Stimulated activated naive CD8-positive, alpha-beta T cell treated with anti-CD3 and anti-CD28 coated beads, Interleukin-15, amount 100 ng/mL, for 72 hours (primary cell): ENCODE measurements at regions not wholly inside any gene's neighbourhood (a gene's known extent, or its start where the extent isn't known, plus 50 kb on each side); places are given as distances from the start of the nearest gene placed in this dataset.

Source experiments
- ATAC-seq: fragments of 150-1000 bp; cut with Tn5 transposase; 2 replicates; pipeline ENCODE4 v1.10.0; 2021; ENCODE audit warnings: mild to moderate bottlenecking, moderate library complexity
- DNase-seq, 2 donors: peaks; one replicate each; pipeline ENCODE4 v3.0.0; 2021 to 2022
- H3K27ac Mint-ChIP-seq, 2 donors: one replicate each; pipeline ENCODE4 v1.8.0; 2022; ENCODE audit warnings: mild to moderate bottlenecking in 2 of 2, mixed read lengths in 2 of 2, moderate library complexity in 2 of 2
- H3K27me3 Mint-ChIP-seq: one replicate; pipeline ENCODE4 v1.8.0; 2022; ENCODE audit warnings: mixed read lengths
- H3K4me1 Mint-ChIP-seq: one replicate; pipeline ENCODE4 v1.8.0; 2022; ENCODE audit warnings: mild to moderate bottlenecking, mixed read lengths
- H3K4me3 Mint-ChIP-seq, 2 donors: one replicate each; pipeline ENCODE4 v1.8.0; 2022; ENCODE audit warnings: mild to moderate bottlenecking in 2 of 2, mixed read lengths in 2 of 2, moderate library complexity in 1 of 2
- H3K9me3 Mint-ChIP-seq, 2 donors: one replicate each; pipeline ENCODE4 v1.8.0; 2022; ENCODE audit warnings: mixed read lengths in 2 of 2

GRCh38 chr3:18071833-18072232, 329.4 kb upstream of the TBC1D5 start:
- ATAC-seq, result peak; percentile 46

DNA sequence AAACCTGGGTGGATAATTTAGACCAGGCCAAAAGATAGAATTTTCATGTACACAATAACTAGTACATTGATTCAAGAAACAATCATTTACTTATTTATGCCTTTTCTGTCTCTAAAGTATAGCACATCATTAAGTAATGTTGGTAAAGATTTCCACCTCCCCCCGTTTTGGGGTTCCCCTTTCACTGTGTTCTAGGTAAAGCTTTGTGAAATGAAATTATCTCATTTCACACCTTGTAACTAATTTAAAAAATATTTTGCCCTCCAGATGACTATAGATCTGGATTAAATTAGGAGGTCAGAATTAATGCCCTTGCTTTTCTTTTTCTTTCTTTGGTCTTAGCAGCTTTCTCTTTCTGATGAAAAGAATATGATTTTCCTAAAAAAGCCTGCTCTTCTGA, 328.5 kb upstream of the TBC1D5 start:
- Mint-ChIP-seq H3K27me3 (no peaks in the 10 kb centered on the region), H3K4me1 (peaks cover 11% of the 10 kb centered on the region), H3K27ac (no peak overlapping the region), H3K9me3 (no peaks in the 10 kb centered on the region), H3K4me3 (no peak overlapping the region)
- ATAC-seq (no peak), DNase-seq (no peak)

More at GRCh38 chr3:18071833-18072232, 329.4 kb upstream of the TBC1D5 start:
- no peak overlapping the region for H3K4me3 Mint-ChIP-seq
- H3K9me3 Mint-ChIP-seq, result no peaks in the 10 kb centered on the region
- no peaks in the 10 kb centered on the region for H3K27me3 Mint-ChIP-seq
- H3K27ac Mint-ChIP-seq, result no peak overlapping the region
- H3K4me1 Mint-ChIP-seq, result peaks cover 11% of the 10 kb centered on the region
- DNase-seq, result no peak

DNA sequence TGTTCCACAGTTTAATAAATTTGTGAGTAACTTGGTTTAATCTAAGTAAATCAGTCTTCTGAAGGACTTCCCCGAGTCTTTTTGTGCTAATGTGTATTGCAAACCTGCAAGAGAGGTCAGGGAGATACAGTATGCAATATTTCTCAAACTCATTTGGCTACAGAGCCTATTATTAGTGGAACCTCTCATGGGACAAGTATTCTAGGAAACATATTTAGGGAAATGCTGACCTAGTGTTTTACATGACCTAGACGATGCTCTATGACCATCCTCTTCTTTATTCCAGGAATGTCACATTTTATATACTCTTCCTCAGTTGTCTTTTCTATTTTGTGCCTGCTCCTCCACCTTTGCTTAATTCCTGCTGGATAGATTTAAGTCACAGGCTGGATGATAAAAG, 327.8 kb upstream of the TBC1D5 start:
- Mint-ChIP-seq H3K9me3 (no peaks in the 10 kb centered on the region), H3K4me3 (no peak overlapping the region), H3K27ac (no peak overlapping the region), H3K27me3 (no peaks in the 10 kb centered on the region), H3K4me1 (peaks cover 11% of the 10 kb centered on the region)
- no peak for ATAC-seq
- no peak for DNase-seq

GRCh38 chr3:18069568-18069967, 327.1 kb upstream of the TBC1D5 start:
- DNase-seq (no peak), ATAC-seq (no peak)
- Mint-ChIP-seq H3K27me3 (no peaks in the 10 kb centered on the region), H3K4me1 (peaks cover 11% of the 10 kb centered on the region), H3K27ac (no peak overlapping the region), H3K4me3 (no peak overlapping the region), H3K9me3 (no peaks in the 10 kb centered on the region)

DNA sequence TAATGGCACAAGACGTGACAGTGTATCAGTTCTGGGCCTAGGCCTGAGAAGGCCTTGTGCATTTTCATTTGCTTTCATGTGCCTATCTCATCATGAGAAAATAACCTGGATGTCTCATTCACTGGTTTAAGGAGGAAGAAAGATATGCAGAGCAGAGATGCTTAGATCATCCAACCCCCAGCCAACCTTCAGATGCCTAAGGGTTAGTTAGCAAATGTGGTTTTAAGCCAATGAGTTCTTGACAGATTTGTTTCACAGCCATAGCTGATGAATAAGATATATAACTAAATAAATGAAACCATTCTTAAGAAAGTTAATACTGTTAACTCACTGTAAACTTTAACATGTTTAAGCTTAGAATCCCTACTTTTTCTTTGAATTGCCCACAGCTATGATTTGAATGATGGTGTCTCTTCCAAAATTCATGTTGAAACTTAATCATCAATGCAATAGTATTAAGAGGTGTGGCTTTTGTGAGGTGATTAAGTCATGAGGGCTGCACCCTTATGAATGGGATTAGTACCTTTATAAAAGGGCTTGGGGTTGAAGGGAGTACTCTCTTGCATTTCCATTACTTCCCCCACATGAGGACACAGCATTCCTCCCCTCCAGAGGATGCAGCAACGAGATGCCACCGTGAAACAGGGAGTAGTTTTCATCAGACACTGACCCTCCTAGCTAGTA, 324.6 kb upstream of the TBC1D5 start:
- H3K27me3 Mint-ChIP-seq, result no peaks in the 10 kb centered on the region
- no peak overlapping the region for H3K27ac Mint-ChIP-seq
- H3K9me3 Mint-ChIP-seq, result peaks cover 0 to 11% of the 10 kb centered on the region in 2 donors
- DNase-seq, result no peak
- no peak overlapping the region for H3K4me3 Mint-ChIP-seq
- peaks cover 4% of the 10 kb centered on the region for H3K4me1 Mint-ChIP-seq
- no peak for ATAC-seq

DNA sequence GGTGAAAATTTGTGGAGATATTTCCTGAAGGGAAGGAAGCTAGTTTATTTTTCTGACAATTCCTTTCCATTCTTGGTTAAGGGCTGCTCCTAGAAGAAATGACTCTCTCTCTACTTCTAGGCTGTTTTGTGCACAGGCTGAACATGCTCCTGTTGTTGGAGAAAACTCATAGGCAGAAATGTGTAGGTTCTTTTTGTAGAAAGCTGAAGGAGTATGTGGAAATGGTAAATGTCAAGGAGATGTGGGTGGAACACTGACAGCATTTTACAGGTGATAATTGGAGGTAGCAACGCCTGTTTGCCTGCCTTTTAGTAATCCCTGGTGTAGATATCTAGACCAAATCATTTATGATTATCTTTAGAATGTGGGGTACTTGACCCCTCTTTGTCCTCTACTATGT, 322.2 kb upstream of the TBC1D5 start:
- Mint-ChIP-seq H3K27ac (no peak overlapping the region), H3K9me3 (peaks cover 0 to 11% of the 10 kb centered on the region in 2 donors), H3K27me3 (no peaks in the 10 kb centered on the region), H3K4me1 (no peaks in the 10 kb centered on the region), H3K4me3 (no peak overlapping the region)
- ATAC-seq (no peak), DNase-seq (no peak)

DNA sequence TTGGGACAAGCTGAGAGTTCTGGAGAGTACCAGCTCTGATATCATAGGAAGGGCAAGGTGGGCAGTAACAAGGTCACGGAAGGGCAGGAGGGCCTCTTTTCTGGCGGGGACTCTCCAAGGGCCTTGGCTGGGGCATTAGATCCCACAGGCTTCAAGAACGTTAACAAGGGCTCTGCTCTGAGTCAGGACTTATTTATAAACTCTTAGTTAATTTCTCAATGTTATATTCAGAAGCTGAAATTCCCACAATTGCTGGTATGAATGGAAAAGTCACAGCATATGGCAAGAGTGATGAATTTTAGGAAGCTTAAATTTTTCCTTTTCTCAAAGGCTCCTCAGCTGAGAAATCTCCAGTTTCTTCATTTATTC, 320.2 kb upstream of the TBC1D5 start:
- no peak for ATAC-seq
- DNase-seq, result no peak
- Mint-ChIP-seq H3K4me3 (no peak overlapping the region), H3K27ac (no peak overlapping the region), H3K27me3 (no peaks in the 10 kb centered on the region), H3K9me3 (peaks cover 0 to 11% of the 10 kb centered on the region in 2 donors), H3K4me1 (no peaks in the 10 kb centered on the region)

DNA sequence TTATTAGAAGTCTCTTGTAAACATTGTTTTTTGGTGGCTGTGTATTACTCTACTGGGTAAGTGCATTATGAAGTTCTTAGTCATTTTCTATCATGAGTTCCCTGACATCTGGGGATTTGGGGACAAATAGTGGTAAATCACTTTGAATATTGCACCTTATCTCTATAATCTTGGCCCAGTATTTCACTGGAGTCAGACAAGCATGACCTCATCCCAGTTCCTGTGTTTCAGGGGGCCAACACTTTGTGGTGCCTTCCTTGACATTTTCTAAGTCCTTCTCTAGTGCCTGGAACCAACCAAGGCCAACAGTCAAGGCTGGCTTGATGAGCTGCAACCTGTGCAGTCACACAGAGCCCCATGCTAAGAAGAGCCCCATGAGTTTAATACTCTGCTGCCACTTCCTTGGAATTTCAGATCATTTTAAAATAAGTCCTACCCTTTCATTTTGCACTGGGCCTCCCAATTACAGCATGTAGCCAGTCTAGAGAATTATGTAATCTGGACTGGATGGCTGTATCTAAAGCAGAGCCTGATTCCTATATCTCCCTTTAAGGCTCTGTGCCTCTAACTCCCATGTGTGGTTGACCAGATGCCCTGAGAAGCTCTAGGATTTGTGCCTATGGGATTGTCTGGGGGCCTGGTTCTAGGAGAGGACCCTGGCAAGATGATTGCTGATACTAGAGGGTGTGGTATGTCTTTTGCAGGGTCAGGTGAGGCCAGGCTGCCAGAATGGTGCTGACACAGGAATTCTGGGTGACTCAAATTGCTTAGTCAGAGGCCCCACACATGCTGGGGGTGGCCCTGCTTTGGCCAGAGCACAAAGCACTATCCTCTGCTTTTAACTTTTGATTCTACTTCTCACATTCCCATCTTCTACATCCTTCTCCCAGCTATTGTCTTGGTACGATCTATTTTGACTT, 319.6 kb upstream of the TBC1D5 start:
- ATAC-seq, result no peak
- no peak overlapping the region for H3K4me3 Mint-ChIP-seq
- no peaks in the 10 kb centered on the region for H3K27me3 Mint-ChIP-seq

GRCh38 chr3:18058666-18059065, 316.2 kb upstream of the TBC1D5 start:
- Mint-ChIP-seq H3K27ac (no peak overlapping the region), H3K4me3 (no peak overlapping the region), H3K9me3 (peaks cover 6 to 37% of the 10 kb centered on the region in 2 donors), H3K27me3 (no peaks in the 10 kb centered on the region), H3K4me1 (no peaks in the 10 kb centered on the region)
- no peak for ATAC-seq
- no peak for DNase-seq

More for the DNA sequence above, 319.6 kb upstream of the TBC1D5 start:
- peaks cover 0 to 13% of the 10 kb centered on the region in 2 donors for H3K9me3 Mint-ChIP-seq
- DNase-seq, result no peak
- H3K4me1 Mint-ChIP-seq, result no peaks in the 10 kb centered on the region
- H3K27ac Mint-ChIP-seq, result peak overlapping the region in 1 of 2 donors; percentile 42

GRCh38 chr3:18057471-18058091, 315.1 kb upstream of the TBC1D5 start:
- ATAC-seq (no peak), DNase-seq (no peak)
- no peak overlapping the region for H3K27ac Mint-ChIP-seq
- H3K4me1 Mint-ChIP-seq, result no peaks in the 10 kb centered on the region
- H3K4me3 Mint-ChIP-seq, result no peak overlapping the region
- peaks cover 6 to 27% of the 10 kb centered on the region in 2 donors for H3K9me3 Mint-ChIP-seq
- H3K27me3 Mint-ChIP-seq, result no peaks in the 10 kb centered on the region

DNA sequence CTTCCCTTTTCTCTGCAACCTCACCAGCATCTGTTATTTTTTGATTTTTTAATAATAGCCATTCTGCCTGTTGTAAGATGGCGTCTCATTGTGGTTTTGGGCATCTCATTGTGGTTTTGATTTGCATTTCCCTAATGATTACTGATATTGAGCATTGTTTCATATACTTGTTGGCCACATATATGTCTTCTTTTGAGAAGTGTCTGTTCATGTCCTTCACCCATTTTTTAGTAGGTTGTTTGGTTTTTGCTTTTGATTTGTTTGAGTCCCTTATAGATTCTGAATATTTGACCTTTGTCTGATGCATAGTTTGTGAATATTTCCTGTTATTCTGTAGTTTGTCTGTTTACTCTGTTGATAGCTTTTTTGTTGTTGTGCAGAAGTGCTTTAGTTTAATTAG, 312.2 kb upstream of the TBC1D5 start:
- no peak for DNase-seq
- ATAC-seq, result no peak
- Mint-ChIP-seq H3K27me3 (no peaks in the 10 kb centered on the region), H3K9me3 (peaks cover 6 to 26% of the 10 kb centered on the region in 2 donors), H3K4me3 (no peak overlapping the region), H3K27ac (no peak overlapping the region), H3K4me1 (no peaks in the 10 kb centered on the region)

GRCh38 chr3:18051306-18051705, 308.9 kb upstream of the TBC1D5 start:
- H3K27me3 Mint-ChIP-seq, result no peaks in the 10 kb centered on the region
- no peaks in the 10 kb centered on the region for H3K4me1 Mint-ChIP-seq
- no peak for ATAC-seq

GRCh38 chr3:18049096-18049495, 306.7 kb upstream of the TBC1D5 start:
- H3K4me3 Mint-ChIP-seq, result no peak overlapping the region
- H3K27me3 Mint-ChIP-seq, result no peaks in the 10 kb centered on the region
- DNase-seq (no peak), ATAC-seq (no peak)
- no peaks in the 10 kb centered on the region for H3K9me3 Mint-ChIP-seq
- no peaks in the 10 kb centered on the region for H3K4me1 Mint-ChIP-seq
- no peak overlapping the region for H3K27ac Mint-ChIP-seq

More at GRCh38 chr3:18051306-18051705, 308.9 kb upstream of the TBC1D5 start:
- no peak overlapping the region for H3K27ac Mint-ChIP-seq
- DNase-seq, result no peak
- H3K9me3 Mint-ChIP-seq, result peaks cover 6 to 17% of the 10 kb centered on the region in 2 donors
- no peak overlapping the region for H3K4me3 Mint-ChIP-seq

DNA sequence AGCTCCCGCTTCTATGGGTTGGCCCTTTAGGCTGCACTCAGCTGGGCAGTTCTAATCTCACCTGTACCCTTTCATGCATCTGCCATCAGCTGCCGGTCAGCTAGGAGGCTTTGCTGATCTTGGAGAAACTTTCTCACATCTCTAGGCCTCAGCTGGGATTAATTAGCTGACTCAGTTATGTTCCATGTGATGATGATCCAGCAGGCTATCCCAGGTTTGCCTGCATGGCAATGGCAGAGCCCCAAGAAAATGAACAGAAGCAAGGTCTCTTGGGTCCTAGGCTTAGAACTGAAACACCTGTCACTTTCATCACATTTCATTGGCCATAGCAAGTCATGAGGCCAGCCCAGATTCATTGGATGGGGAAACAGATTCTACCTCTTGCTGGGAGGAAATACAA, 304.6 kb upstream of the TBC1D5 start:
- Mint-ChIP-seq H3K27me3 (no peaks in the 10 kb centered on the region), H3K9me3 (no peaks in the 10 kb centered on the region), H3K27ac (no peak overlapping the region), H3K4me1 (no peaks in the 10 kb centered on the region), H3K4me3 (no peak overlapping the region)
- DNase-seq (no peak), ATAC-seq (no peak)

DNA sequence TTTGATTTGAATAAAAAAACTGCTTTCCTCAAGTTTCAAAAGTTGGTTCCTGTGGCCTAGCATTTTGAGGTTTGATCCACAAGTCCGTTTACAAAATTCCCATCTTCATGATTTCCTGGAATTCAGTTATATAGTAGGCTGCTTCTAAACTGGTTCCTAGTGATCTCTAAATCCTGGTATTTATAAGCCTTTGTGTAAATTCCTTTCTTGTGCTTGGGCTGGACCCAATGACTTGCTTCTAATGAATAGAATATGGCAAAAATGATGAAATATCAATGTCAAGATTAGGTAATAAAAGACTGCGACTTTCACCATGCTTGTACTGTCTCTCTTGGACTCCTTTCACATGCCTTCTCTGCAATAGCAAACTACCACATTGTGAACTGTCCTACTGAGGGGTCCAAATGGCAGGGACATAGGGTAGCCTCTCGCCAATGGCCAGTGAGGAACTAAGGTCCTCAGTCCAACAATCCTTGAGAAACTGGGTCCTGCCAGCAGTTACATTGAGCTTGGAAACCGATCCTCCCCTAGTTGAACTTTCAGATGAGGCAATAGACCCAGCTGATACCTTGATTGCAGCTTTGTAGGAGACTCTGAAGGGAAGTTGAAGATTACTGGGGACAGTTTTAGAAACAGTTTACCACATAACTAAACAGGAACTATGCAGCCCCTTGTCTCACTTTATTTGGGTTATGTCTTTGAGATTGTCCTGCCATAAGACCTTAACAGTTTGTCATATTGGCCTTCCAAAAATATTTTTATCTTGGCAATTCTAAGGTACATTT, 303.9 kb upstream of the TBC1D5 start:
- H3K27ac Mint-ChIP-seq, result no peak overlapping the region
- H3K9me3 Mint-ChIP-seq, result peaks cover 0 to 4% of the 10 kb centered on the region in 2 donors
- no peak for ATAC-seq
- peaks cover 6% of the 10 kb centered on the region for H3K27me3 Mint-ChIP-seq
- H3K4me3 Mint-ChIP-seq, result no peak overlapping the region
- DNase-seq, result no peak
- H3K4me1 Mint-ChIP-seq, result no peaks in the 10 kb centered on the region
